Stimulated activated CD4-positive, alpha-beta T cell treated with anti-CD3 and anti-CD28 coated beads, Interleukin-1b, Interleukin-23, amount 100 ng/mL, for 48 hours (primary cell): ENCODE measurements at regions not wholly inside any gene's neighbourhood (a gene's known extent, or its start where the extent isn't known, plus 50 kb on each side); places are given as distances from the start of the nearest gene placed in this dataset.

Experiments
- DNase-seq: peaks from one replicate; pipeline ENCODE4 v3.0.0-alpha.2; 2020

GRCh38 chr14:65225299-65226159 lies 123.2 kb upstream of the MAX start:
- DNase-seq, result no peak

DNA sequence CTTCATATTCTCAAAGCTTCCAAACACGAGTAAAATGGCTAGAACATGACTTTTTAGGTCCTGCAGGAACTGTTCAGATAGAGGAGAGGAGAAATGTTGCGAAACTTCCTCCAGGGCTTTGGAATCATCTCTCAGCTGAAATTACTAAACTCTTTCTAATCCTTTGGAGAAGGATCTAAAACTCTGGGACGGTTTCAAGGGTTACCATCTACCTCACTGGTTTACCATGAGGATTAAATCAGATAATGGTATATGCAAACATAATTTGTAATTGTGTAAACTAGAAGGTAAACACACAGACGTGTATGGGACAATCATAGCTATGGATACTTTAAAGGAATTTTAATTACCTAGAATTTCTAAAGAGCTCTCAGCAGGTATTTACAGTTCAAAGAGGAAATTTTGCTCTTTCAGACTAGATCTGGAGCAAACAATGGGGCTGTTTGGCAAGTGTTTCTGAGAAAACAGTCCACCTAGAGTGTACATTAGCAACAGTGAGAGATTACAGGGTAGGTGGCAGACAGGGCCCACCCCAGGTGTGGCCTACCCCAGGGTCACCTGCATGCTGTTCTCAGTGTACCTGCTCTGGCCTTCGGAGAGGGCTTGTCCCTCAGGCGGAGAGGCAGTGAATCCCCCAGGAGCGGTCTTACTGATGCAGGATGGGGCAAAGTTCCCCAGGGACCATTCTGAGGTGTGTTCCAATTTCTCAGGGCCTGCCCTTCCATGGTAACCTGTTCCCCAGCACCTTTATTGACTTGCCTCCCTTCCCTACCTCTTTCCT lies 124.7 kb upstream of the MAX start:
- no peak for DNase-seq

DNA sequence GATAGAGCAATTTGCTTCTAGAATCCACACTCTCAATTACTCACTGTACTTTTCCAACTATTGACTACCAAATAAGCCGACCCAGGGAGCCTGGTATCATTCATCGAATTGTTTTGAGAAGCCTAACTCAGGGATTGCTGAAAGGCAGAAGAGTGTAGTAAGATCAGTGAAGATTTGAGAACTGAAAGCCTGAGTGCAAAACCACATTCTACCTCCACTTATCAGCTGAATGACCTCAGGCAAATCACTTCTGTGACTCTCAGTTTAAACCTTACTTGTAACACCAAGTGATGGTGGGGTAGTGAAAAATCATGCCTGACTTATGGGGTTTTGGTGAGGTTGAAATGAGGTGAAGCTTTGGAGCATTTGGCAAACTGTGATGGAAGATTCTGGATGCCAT lies 126.1 kb upstream of the MAX start:
- DNase-seq, result no peak

GRCh38 chr14:65228956-65229747 lies 126.8 kb upstream of the MAX start:
- no peak for DNase-seq

DNA sequence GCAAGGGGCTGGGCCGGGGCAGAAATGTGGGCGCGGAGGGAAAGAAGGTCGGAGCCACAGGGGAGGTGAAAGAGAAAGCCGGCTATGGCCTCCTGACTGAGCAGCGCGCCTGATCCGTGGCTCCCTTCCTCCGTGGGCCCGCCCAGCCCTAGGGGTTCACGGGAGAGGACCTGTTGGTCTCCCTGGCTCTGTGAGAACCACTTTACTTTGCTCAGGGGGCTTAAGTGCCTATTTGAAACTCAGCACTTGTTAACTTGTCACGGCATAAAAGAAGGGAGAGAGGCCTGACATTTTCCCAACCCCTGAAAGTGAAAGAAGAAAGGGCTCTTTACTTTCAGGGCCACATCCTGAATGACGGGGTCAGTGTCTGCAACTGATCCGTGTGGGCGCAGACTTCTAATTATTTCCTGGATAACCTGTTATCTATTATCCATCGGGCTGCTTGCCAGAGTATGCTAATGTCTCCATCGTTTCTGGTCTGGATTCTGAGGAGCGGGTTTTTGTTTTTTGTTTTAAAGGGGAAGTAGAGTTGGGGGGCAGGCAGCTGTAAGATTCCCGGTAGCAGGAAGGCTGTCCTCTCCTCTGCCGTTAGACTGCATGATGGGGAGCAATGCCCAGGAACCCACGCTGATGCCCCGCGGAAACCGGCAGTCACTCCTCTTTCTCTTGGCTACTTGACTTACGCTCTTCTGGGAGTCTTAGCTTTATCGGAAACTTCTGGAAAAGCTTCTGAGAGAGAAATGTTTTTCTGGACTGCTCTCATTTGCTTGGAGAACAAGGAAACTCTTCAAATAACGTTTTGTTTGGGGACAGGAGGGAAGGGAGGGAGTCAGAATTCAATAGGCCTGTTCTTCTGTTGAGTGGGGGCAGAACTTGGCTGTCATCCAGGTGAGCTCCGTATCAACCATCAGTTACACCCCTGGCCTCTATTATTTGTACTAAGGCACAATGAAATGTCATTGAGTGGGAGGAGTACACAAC lies 127.7 kb upstream of the MAX start:
- peak; percentile 32 for DNase-seq

GRCh38 chr14:65231286-65231980 lies 129.1 kb upstream of the MAX start:
- DNase-seq, result no peak

- DNase-seq, result no peak
Observed at GRCh38 chr14:65234752-65235361, 132.5 kb upstream of the MAX start.

DNA sequence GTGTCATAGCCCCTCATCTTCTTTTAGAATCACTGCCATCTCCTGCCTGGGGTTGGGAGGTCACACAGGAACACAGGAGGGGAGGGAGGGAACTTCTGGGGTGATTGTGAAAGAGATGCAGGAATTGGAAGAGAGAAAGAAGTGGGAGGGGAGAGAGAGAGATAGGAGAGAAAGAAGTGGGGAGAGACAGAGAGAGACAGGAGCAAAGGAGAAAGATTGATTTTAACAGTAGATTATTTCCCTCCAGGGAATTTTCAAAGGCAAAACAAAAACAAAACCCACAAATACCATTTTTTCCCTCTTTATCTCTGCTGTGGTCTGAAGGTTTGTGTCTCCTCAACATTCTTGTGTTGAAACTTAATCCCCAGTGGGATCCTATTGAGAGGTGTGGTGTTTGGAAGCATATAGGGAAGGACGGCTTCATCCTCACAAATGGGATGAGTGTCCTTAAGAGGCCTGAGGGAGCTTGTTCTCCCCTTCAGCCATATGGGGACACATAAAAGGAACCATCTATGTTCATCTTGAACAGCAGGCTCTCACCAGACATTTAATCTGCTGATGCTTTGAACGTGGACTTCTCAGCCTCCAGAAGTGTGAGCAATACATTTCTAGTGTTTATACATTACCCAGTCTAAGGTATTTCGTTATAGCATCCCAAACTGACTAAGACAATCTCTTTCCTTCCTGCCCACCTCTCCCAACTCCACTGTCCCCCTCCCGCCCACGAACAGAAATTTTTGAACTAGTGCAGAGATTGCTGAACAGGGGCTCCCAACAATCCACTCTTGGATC lies 134.9 kb upstream of the MAX start:
- DNase-seq, result no peak

DNA sequence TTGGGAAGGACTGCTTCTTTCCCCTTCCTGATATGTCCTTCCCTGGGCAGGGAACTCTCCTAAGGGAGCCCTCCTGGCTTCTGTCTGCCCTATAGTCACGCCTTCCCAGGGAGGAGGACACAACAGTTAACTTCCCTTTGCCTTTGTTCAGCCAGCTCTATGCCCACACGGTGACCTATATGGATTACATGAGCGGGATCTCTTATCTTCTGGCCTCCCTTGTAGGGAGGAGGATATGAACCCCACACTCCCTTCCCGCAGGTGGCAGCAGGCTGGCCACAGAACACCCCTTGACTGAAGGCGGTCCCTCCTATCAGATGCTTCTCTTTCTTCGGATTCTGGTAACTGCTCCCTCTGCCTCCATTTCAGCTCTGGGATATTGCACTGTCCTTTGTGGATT lies 135.6 kb upstream of the MAX start:
- DNase-seq, result no peak

GRCh38 chr14:65238456-65238855 lies 136.1 kb upstream of the MAX start:
- DNase-seq, result no peak

DNA sequence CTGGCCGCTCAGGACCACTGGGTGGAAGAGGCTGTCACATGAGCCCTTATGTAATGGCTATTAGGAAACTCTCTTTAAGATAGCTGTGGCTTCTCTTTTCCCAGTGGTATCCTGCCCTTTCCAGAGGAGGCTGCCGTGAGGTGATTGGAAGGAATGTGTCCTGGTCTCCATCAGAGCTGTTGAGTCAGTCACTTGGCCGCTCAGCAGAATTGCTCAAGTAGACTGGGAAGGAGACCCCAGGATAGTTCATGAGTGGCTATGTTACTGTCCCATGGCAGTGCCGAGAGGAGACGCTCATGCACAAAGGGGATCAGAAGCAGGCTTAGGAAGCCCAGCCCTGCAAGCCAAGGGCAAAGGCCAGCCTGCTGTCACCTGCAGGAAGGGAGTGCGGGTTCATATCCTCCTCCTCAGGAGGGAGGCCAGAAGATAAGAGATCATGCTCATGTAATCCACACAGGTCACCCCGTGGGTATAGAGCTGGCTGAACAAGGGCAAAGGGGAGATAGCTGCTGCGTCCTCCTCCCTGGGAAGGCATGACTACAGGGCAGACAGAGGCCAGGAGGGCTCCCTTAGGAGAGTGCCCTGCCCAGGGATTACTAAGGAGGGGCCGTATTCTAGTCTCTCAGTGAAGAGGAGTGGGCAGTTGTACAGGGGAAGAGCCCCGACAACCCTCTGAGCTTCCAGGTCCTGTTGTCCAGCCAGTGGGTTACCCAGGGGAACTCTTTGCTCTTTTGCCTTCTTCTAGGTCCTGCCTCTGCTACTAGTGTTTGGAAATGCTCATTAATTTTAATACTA lies 137.0 kb upstream of the MAX start:
- no peak for DNase-seq

DNA sequence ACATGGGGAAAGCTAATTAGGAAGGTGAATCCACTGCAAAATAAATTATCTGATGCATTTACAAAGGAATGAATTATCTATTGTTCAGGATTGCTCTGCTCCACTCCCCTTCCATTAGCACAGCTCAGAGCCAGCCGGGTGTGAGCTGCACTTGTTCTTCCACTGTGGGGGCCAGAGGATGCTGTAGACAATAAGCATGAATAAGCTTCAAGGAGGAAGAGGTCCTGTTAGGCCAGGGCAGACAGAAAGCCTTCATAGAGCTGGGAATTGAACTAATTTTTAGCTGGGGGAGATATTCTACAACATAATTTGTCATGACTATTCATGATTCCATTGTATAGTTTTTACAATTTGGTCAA lies 137.6 kb upstream of the MAX start:
- no peak for DNase-seq

- no peak for DNase-seq
Observed at GRCh38 chr14:65241125-65241752, 138.9 kb upstream of the MAX start.

DNA sequence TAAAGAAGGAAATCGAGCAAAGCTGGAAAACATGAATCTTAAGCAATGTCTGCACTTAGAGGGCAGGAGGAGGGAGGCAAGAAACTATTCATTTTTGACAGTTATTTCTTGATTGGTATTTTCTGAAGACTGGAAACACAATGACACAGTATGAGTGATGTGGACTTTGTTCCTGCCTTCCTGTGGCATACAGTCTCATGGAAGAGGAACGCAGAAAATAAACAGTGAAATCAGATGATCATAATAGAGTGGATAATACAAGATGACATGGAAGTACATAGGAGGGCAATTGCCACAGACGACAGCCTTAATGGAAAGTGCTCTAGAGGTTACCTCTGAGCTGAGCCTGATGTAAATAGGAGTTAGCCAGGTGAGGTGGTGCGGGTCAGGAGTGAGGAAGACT lies 140.4 kb upstream of the MAX start:
- no peak for DNase-seq

- peak; percentile 13 for DNase-seq
Observed at GRCh38 chr14:65243766-65244442, 141.6 kb upstream of the MAX start.

DNA sequence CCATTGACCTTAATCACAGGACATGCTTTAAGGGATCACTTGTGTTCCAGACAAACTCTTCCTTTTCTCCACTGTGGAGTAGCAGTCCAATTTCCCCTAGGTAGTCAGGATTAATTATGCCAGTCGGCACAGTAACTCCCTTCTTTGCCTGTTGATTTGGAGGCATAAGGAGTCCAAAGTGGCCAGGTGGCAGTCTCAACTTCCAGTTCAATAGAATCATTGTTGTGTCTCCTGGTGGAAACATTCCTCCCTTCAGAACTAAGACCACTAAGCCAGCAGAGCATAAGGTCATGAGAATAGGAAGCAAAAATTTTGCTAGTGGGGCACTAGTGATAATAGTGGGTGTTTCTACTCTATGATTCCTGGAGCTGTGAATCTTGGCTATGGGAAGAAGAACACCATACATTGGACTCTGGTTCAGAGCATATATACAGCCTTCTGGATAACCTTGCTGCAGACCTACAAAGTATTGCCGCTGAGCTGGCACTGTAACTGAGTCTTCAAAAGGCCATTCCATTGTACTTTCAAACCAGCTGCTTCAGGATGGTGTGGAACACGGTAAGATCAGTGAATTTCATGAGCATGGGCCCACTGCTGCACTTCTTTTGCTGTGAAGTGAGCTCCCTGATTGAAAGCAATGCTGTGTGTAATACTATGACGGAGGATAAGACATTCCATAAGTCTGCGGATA lies 147.3 kb upstream of the MAX start:
- DNase-seq, result no peak

GRCh38 chr14:65250162-65250495 lies 147.8 kb upstream of the MAX start:
- no peak for DNase-seq

DNA sequence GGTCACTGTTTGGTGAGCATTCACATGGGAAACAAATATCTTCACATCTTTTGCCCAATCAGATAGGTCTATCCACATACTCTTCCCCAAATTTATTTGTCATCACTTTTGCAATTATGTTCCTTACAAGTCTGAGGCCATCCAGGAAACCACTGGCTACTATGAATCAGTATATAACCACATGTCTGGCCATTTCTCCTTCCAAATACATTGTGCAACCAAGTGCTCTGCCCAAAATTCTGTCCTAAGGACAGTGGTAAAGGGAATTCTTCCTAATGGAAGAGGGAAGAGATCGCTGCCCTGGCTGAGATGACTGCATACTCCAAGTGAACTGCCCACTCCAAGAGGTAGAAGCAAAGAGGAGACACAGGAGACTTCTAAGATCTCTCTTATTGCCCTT lies 148.9 kb upstream of the MAX start:
- DNase-seq, result no peak
